Epithelial cell of proximal tubule (primary cell): ENCODE measurements at regions not wholly inside any gene's neighbourhood (a gene's known extent, or its start where the extent isn't known, plus 50 kb on each side); places are given as distances from the start of the nearest gene placed in this dataset.
A peak's percentile ranks its signal among the peaks of the same experiment; 100 is the strongest.

Experiments
- DNase-seq: peaks from one replicate; pipeline ENCODE4 v3.0.0-alpha.2; 2011; ENCODE audit warnings: low read depth
- H3K4me3 ChIP-seq: 2 replicates; pipeline ENCODE4 v1.5.1; 2011; ENCODE audit warnings: low read depth, mild to moderate bottlenecking, low read length
- TF ChIP-seq, protein P1 (sequence below): conservative IDR thresholded peaks from 2 replicates; pipeline ENCODE4 v1.5.1; 2012; ENCODE audit warnings: low read depth, mild to moderate bottlenecking, low read length

DNA sequence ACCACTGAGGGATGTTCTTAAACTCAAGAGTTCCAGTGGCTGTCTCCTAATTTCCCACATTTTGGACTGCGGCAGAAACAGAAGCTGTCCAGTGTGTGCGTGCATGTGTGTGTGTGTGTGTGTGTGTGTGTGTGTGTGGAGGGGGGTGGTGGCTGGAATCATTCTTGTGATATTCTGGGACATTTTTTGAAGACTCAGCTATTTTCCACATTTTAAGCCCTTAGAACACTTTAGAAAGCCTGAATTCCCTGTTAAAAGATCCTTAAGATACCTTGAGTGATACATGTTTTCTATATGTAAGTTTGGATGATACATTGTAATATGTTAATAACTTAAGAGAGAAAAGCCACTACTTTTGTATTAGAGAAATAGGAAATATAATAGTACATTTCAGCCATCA lies 636.4 kb downstream of the PLPP3 start:
- DNase-seq = no peak
- TF ChIP-seq, protein P1, sequence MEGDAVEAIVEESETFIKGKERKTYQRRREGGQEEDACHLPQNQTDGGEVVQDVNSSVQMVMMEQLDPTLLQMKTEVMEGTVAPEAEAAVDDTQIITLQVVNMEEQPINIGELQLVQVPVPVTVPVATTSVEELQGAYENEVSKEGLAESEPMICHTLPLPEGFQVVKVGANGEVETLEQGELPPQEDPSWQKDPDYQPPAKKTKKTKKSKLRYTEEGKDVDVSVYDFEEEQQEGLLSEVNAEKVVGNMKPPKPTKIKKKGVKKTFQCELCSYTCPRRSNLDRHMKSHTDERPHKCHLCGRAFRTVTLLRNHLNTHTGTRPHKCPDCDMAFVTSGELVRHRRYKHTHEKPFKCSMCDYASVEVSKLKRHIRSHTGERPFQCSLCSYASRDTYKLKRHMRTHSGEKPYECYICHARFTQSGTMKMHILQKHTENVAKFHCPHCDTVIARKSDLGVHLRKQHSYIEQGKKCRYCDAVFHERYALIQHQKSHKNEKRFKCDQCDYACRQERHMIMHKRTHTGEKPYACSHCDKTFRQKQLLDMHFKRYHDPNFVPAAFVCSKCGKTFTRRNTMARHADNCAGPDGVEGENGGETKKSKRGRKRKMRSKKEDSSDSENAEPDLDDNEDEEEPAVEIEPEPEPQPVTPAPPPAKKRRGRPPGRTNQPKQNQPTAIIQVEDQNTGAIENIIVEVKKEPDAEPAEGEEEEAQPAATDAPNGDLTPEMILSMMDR = no peak
- H3K4me3 ChIP-seq = no peak overlapping the region

DNA sequence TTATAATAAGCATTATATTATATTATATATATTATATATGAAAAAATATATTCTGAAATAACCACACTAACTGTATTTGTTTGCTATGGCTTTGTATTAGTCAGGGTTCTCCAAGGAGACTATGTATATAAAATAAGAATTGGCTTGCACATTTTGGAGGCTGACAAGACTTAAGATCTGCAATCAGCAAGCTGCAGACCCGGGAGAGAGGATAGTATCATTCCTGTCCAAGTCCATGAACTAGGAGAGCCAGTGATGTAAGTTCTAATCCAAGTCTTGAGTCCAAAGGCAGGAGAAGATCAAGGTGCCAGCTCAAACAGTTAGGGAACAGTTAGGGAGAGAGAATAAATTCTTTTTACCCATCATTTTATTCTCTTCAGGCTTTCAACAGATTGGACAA lies 639.5 kb downstream of the PLPP3 start:
- TF ChIP-seq, protein P1 = no peak
- no peak overlapping the region for H3K4me3 ChIP-seq

DNA sequence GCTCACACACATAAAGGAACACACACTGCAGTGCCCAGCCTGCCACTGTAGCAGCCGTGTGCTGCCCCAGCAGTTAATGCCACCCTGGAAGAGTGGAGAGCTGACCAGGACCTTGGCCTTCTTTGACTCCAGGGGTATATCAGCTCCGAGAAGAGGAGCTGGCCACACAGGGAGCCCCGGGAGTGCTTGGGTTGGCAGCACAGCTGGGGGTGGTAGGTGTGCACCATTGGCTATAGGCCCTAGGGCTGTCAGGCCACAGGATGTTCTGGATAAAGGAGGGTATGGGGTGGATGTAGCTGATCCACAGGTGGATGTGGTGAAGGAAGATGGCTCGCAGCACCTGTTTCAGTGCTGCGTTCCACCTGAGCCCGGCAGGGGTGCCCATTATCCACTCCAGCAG lies 640.5 kb downstream of the PLPP3 start:
- no peak for DNase-seq
- TF ChIP-seq, protein P1 = no peak
- H3K4me3 ChIP-seq = no peak overlapping the region

More for the DNA sequence above, 639.5 kb downstream of the PLPP3 start:
- no peak for DNase-seq

DNA sequence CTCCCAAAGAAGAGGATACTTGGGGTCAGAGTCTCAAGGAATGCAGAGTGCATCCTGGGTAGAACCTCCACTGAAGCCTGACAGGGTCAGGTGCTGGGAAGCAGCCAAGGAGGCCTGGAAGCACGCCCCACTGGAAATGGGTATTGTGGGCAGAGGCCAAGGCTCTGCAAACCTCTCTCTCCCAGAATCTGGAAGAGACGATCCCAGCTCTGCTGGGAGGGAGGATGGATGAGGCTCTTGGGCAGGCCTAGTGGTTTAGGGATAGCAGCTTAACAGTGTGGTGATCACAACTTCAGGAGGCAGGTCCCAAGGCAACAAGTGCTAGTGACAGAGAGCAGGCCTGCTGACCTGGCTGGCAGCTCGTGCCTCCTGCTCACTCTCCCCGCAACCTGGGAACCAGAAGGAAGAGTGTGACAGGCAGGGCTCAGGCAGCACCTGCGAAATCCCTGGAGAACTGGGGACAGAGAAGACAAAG lies 641.0 kb downstream of the PLPP3 start:
- TF ChIP-seq, protein P1 = no peak
- H3K4me3 ChIP-seq = no peak overlapping the region
- DNase-seq = peak; percentile 32

DNA sequence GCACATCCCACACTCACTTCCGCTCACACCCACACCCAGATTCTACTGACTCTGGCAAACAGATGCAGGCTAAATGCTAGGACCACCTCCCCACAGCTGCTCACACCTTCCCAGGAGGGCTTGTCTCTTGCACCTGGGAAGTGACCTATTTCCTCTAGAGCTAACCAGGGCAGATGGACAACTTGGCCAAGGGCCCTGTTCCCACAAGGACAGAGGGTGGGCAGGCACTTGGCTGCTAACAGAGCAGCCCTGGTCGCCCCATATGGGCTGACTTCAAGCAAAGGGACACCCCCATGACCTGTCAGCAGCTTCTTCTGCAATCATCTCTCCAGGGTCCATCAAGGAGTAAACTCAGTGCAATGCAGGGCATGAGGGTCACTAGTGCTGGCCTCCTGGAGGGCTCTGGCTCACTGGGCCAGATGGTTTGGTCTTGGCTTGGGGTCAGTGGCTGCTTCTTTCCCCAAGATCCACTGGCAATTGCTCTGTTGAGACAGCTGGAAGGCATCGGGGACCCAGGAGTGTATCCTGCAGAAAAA lies 641.5 kb downstream of the PLPP3 start:
- no peak for DNase-seq
- TF ChIP-seq, protein P1 = no peak
- H3K4me3 ChIP-seq = no peak overlapping the region

DNA sequence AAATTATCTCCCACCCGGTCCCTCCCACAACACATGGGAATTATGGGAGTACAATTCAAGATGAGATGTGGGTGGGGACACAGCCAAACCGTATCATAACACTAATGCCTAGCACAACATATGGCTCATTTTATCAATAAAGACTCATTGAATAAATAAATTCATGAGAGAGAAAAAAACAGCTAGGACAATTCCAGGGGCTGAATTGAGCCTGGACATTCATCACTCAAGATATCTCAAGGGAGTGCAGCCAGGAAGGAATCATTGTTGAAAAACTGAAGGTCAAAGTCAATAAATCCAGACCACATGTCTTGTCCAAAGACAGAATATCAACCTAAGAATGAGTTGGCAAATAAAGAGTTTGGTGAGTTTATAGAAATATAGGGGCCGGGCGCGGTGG lies 644.1 kb downstream of the PLPP3 start:
- H3K4me3 ChIP-seq = no peak overlapping the region
- TF ChIP-seq, protein P1 = no peak
- no peak for DNase-seq

DNA sequence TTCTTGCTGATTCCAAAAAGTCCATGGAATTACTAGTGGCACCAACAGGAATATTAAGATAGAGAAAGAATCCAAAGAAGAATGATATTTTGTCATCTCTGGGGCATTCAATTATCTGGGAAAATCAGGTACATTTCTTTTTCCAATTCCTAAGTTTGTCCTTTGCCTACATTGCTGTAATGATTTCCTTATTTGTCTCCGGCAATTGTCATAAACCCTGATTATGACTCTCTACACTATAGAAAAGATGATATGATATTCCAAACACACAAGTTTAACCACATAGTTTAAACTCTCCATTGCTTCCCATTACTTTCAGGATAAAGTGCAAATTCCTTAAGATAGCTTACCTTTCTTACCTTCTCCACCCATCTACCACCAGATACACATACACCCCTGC lies 647.0 kb downstream of the PLPP3 start:
- TF ChIP-seq, protein P1 = no peak

More for the DNA sequence above, 647.0 kb downstream of the PLPP3 start:
- H3K4me3 ChIP-seq = no peak overlapping the region
- no peak for DNase-seq
